PC-3 (cell line): ENCODE measurements at regions not wholly inside any gene's neighbourhood (a gene's known extent, or its start where the extent isn't known, plus 50 kb on each side); places are given as distances from the start of the nearest gene placed in this dataset.

Experiments
- ATAC-seq: fragments of 200-7000 bp; cut with Tn5 transposase; 2 replicates; pipeline ENCODE4 v1.9.1; 2020; ENCODE audit warnings: mild to moderate bottlenecking, moderate library complexity
- BruUV-seq: library from RNA; stranded (reverse); fragments of 400-500 nt; replicated peaks from 2 replicates; lab custom pipeline; 2021; lab: Mats Ljungman, UMichigan
- CTCF ChIA-PET: fragments of 300-600 bp; sonication (Branson Sonifier 250); formaldehyde crosslinking; loops from one replicate; lab custom pipeline; 2022; ENCODE audit warnings: antibody characterized with exemption; lab: Charles Lee
- POLR2A ChIA-PET: fragments of 300-600 bp; sonication (Branson Sonifier 250); formaldehyde crosslinking; loops from one replicate; lab custom pipeline; 2022; ENCODE audit warnings: antibody characterized with exemption; ENCODE audit not compliant: unreplicated experiment; lab: Charles Lee
- DNase-seq: peaks from one replicate; pipeline ENCODE4 v3.0.0-alpha.2; 2015
- H2AFZ ChIP-seq: fragments of 300-600 bp; sonication (generic); 2 replicates; pipeline ENCODE4 v1.6.0; 2016; ENCODE audit warnings: antibody characterized with exemption, low read length
- H3F3A ChIP-seq: fragments of 300-600 bp; sonication (generic); one replicate; pipeline ENCODE4 v1.6.0; 2017; ENCODE audit warnings: antibody characterized with exemption, low read length, control low read depth, mild to moderate bottlenecking; ENCODE audit not compliant: unreplicated experiment
- H3K27ac ChIP-seq: fragments of 300-600 bp; sonication (generic); 2 replicates; pipeline ENCODE4 v1.5.1; 2016; ENCODE audit warnings: mild to moderate bottlenecking, low read length
- H3K27me3 ChIP-seq: fragments of 300-600 bp; sonication (generic); 2 replicates; pipeline ENCODE4 v1.6.1; 2016; ENCODE audit warnings: low read length, mixed read lengths
- H3K36me3 ChIP-seq: fragments of 300-600 bp; sonication (generic); 2 replicates; pipeline ENCODE4 v1.6.1; 2016; ENCODE audit warnings: low read depth, mixed run types, low read length, mixed read lengths
- H3K4me1 ChIP-seq: fragments of 300-600 bp; sonication (generic); 2 replicates; pipeline ENCODE4 v1.5.1; 2016; ENCODE audit warnings: low read length; ENCODE audit not compliant: insufficient read depth
- H3K4me2 ChIP-seq: fragments of 300-600 bp; sonication (generic); 2 replicates; pipeline ENCODE4 v1.6.0; 2016; ENCODE audit warnings: low read length
- H3K4me3 ChIP-seq: fragments of 300-600 bp; sonication (generic); 2 replicates; pipeline ENCODE4 v1.5.1; 2016; ENCODE audit warnings: mild to moderate bottlenecking, low read length, mixed read lengths
- H3K79me2 ChIP-seq: fragments of 300-600 bp; sonication (generic); 2 replicates; pipeline ENCODE4 v1.6.1; 2017; ENCODE audit warnings: low read length, mixed read lengths
- H3K9ac ChIP-seq: fragments of 300-600 bp; sonication (generic); 2 replicates; pipeline ENCODE4 v1.6.0; 2016; ENCODE audit warnings: mild to moderate bottlenecking, low read length
- H3K9me2 ChIP-seq: fragments of 300-600 bp; sonication (generic); replicated peaks from 2 replicates; pipeline ENCODE4 v1.6.1; 2016; ENCODE audit warnings: mixed run types, low read length, mixed read lengths
- H3K9me3 ChIP-seq: fragments of 300-600 bp; sonication (generic); 2 replicates; pipeline ENCODE4 v1.6.1; 2016; ENCODE audit warnings: low read length, mixed read lengths
- H4K20me1 ChIP-seq: fragments of 300-600 bp; sonication (generic); 2 replicates; pipeline ENCODE4 v1.6.1; 2016; ENCODE audit warnings: low read length, mixed read lengths
- CTCF ChIP-seq: fragments of 300-600 bp; sonication (generic); conservative IDR thresholded peaks from 2 replicates; pipeline ENCODE4 v1.5.1; 2017; ENCODE audit warnings: antibody characterized with exemption, low read depth, mild to moderate bottlenecking, low read length
- EZH2 ChIP-seq: fragments of 300-600 bp; sonication (generic); IDR thresholded peaks from one replicate; pipeline ENCODE4 v1.6.1; 2017; ENCODE audit warnings: antibody characterized with exemption, mild to moderate bottlenecking, low read length; ENCODE audit not compliant: unreplicated experiment
- EZH2phosphoT487 ChIP-seq: fragments of 300-600 bp; sonication (generic); IDR thresholded peaks from 2 replicates; pipeline ENCODE4 v1.6.1; 2018; ENCODE audit warnings: mild to moderate bottlenecking, antibody characterized with exemption, low read length, borderline replicate concordance
- intact Hi-C: fragments of 100-400 bp; cut with micrococcal nuclease; formaldehyde crosslinking; loops from 2 replicates; pipeline ENCODE4 v1.9.0; 2023

GRCh38 chr12:61846765-61847164 is 413.4 kb upstream of the USP15 start:
- ChIA-PET CTCF (no interaction called here), POLR2A (no interaction called here)
- no peak overlapping the region for H3K4me3 ChIP-seq
- 0 out of 2 replicates have a peak, but pooled peaks cover 3% of the 10 kb centered on the region for H3K27me3 ChIP-seq
- H3K79me2 ChIP-seq = no peaks in the 10 kb centered on the region
- H3F3A ChIP-seq = no peaks in the 10 kb centered on the region
- no peak overlapping the region for H3K4me2 ChIP-seq
- no peaks in the 10 kb centered on the region for H3K4me1 ChIP-seq
- no peak for TF ChIP-seq CTCF
- TF ChIP-seq EZH2 = no peak
- TF ChIP-seq EZH2phosphoT487 = no peak
- no peaks in the 10 kb centered on the region for H3K9me2 ChIP-seq
- H3K9ac ChIP-seq = no peak overlapping the region
- no peaks in the 10 kb centered on the region for H3K36me3 ChIP-seq
- no peaks in the 10 kb centered on the region for H4K20me1 ChIP-seq
- H3K9me3 ChIP-seq = no peaks in the 10 kb centered on the region
- no TSS peak for BruUV-seq
- H2AFZ ChIP-seq = no peak overlapping the region
- DNase-seq (no peak), ATAC-seq (no peak)
- no peak overlapping the region for H3K27ac ChIP-seq
- intact Hi-C loops = no loop called here

- Histone ChIP-seq H3K9ac (no peak overlapping the region), H3F3A (no peaks in the 10 kb centered on the region), H3K27ac (no peak overlapping the region), H3K4me2 (no peak overlapping the region), H3K9me2 (no peaks in the 10 kb centered on the region), H4K20me1 (no peaks in the 10 kb centered on the region), H3K4me3 (no peak overlapping the region), H3K79me2 (no peaks in the 10 kb centered on the region), H3K27me3 (0 out of 2 replicates have a peak, but pooled peaks cover 3% of the 10 kb centered on the region), H3K4me1 (no peaks in the 10 kb centered on the region), H3K9me3 (no peaks in the 10 kb centered on the region), H2AFZ (no peak overlapping the region), H3K36me3 (no peaks in the 10 kb centered on the region)
- no TSS peak for BruUV-seq
- ATAC-seq (no peak), DNase-seq (no peak)
- no peak for TF ChIP-seq EZH2phosphoT487
- TF ChIP-seq EZH2 = no peak
- TF ChIP-seq CTCF = no peak
- ChIA-PET POLR2A (no interaction called here), CTCF (no interaction called here)
- intact Hi-C loops = no loop called here
Observed at GRCh38 chr12:61848893-61849292, 411.3 kb upstream of the USP15 start.

- BruUV-seq = no TSS peak
- no peaks in the 10 kb centered on the region for H3K27me3 ChIP-seq
- H3K27ac ChIP-seq = no peak overlapping the region
- CTCF ChIA-PET = no interaction called here
- no peaks in the 10 kb centered on the region for H3K36me3 ChIP-seq
- no peak overlapping the region for H3K4me3 ChIP-seq
- H3F3A ChIP-seq = no peaks in the 10 kb centered on the region
- DNase-seq (no peak), ATAC-seq (no peak)
- no peak overlapping the region for H3K9ac ChIP-seq
- no peaks in the 10 kb centered on the region for H3K79me2 ChIP-seq
- no peaks in the 10 kb centered on the region for H3K9me2 ChIP-seq
- H3K4me1 ChIP-seq = no peaks in the 10 kb centered on the region
- no peak overlapping the region for H2AFZ ChIP-seq
- no peaks in the 10 kb centered on the region for H3K9me3 ChIP-seq
- intact Hi-C loops = no loop called here
- POLR2A ChIA-PET = no interaction called here
- no peak overlapping the region for H3K4me2 ChIP-seq
- no peak for TF ChIP-seq EZH2phosphoT487
- TF ChIP-seq EZH2 = no peak
- no peak for TF ChIP-seq CTCF
- no peaks in the 10 kb centered on the region for H4K20me1 ChIP-seq
Observed at GRCh38 chr12:61853945-61854344, 406.3 kb upstream of the USP15 start.
